Heart left ventricle (tissue), 13 donors: ENCODE measurements at regions not wholly inside any gene's neighbourhood (a gene's known extent, or its start where the extent isn't known, plus 50 kb on each side); places are given as distances from the start of the nearest gene placed in this dataset.
"Not testable (repeated sequence)": the region's sequence is repeated elsewhere in the genome, so short reads cannot be mapped to it uniquely, and the experiment has no call there.

Experiments used
- CTCF ChIP-seq, 12 donors: fragments of 200-600 bp; sonication (generic) in 4 of 12; IDR thresholded peaks; one replicate each; pipeline versions ENCODE4 v1.5.0 to v1.8.0; 2018 to 2022; ENCODE audit warnings: antibody characterized with exemption in 12 of 12, mild to moderate bottlenecking in 5 of 12
- POLR2A ChIP-seq, 2 donors: fragments of 450-650 bp; IDR thresholded peaks; one replicate each; pipeline ENCODE4 v1.6.1; 2017; ENCODE audit warnings: antibody characterized with exemption in 2 of 2, mild to moderate bottlenecking in 2 of 2, moderate library complexity in 2 of 2
- donor health status: ischemic (EF 13 %, LVEDD 7.1; RV severe dilation, severe dysfunction).
- donor health status: DM: no; HTN: yes; CAD: no.
- donor health status: DM: no; HTN: no; CAD: no.
- donor health status: ischemic (EF 25% LVEDD 6.9; RV normal size, moderate dysfunction).
- donor health status: ischemic (EF 25% LVEDD 5.7; RV mildly dilated, moderate dysfunction).
- donor health status: ischemic (EF 35%, LVEDD 5.7; RV mildly dilated, moderate dysfunction).
- donor health status: nonischemic (EF 11% LVEDD 7.7; RV severe dilation, severe dysfunction).
- donor health status: DM: yes; HTN: yes; CAD: no.
- donor health status: PGD.
- donor health status: ischemic (EF 29% LVEDD 5.4; RV normal size, mild dysfunction).
- donor health status: nonischemic (EF 23%, LVEDD 6.1; RV moderate dilation, normal function).

- not testable (repeated sequence) for TF ChIP-seq CTCF, POLR2A (IDR thresholded peaks at IDR 0.05)
These were observed 100.5 kb upstream of the BPY2B start for GRCh38 chrY:24517340-24517739.
